ENCODE measurements at regions not wholly inside any gene's neighbourhood (a gene's known extent, or its start where the extent isn't known, plus 50 kb on each side); places are given as distances from the start of the nearest gene placed in this dataset.

GRCh38 chr5:72661405-72661804 lies 154.2 kb upstream of the ZNF366 start:
- TF ChIP-seq CTCF (IDR thresholded peaks at IDR 0.05) (no peak), POLR2A (IDR thresholded peaks at IDR 0.05) (no peak)
